Hepatocyte (in vitro differentiated cells): ENCODE measurements at regions not wholly inside any gene's neighbourhood (a gene's known extent, or its start where the extent isn't known, plus 50 kb on each side); places are given as distances from the start of the nearest gene placed in this dataset.

Experiments used
- EZH2 ChIP-seq: fragments of 200-600 bp; sonication (generic); IDR thresholded peaks from 2 replicates; pipeline ENCODE4 v1.6.1; 2016; ENCODE audit warnings: antibody characterized with exemption, mild to moderate bottlenecking, borderline replicate concordance
- EZH2phosphoT487 ChIP-seq: fragments of 200-600 bp; sonication (generic); IDR thresholded peaks from one replicate; pipeline ENCODE4 v1.6.1; 2018; ENCODE audit warnings: antibody characterized with exemption, mild to moderate bottlenecking, low read depth, moderate library complexity; ENCODE audit not compliant: unreplicated experiment, severe bottlenecking
- TF ChIP-seq, protein P1 (sequence below): fragments of 200-600 bp; sonication (generic); IDR thresholded peaks from 2 replicates; pipeline ENCODE4 v1.5.1; 2016; ENCODE audit warnings: antibody characterized with exemption, mild to moderate bottlenecking; ENCODE audit not compliant: poor library complexity

DNA sequence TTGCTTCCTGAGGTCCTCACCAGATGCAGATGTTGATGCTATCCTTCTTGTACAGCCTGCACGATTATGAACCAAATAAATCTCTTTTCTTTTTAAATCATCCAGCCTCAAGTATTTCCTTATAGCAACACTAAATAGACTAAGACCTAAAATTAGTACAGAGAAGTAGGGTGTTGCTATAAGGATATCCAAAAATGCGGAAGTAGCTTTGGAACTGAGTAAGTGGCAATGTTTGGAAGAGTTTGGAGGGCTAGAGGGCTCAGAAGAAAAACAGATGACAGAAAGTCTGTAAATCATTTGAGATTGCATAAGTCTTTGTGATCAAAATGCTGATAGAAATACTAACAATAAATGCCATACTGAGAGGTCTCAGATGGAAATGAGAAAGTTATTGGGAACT is 894.9 kb downstream of the DIPK2A start:
- TF ChIP-seq, protein P1, sequence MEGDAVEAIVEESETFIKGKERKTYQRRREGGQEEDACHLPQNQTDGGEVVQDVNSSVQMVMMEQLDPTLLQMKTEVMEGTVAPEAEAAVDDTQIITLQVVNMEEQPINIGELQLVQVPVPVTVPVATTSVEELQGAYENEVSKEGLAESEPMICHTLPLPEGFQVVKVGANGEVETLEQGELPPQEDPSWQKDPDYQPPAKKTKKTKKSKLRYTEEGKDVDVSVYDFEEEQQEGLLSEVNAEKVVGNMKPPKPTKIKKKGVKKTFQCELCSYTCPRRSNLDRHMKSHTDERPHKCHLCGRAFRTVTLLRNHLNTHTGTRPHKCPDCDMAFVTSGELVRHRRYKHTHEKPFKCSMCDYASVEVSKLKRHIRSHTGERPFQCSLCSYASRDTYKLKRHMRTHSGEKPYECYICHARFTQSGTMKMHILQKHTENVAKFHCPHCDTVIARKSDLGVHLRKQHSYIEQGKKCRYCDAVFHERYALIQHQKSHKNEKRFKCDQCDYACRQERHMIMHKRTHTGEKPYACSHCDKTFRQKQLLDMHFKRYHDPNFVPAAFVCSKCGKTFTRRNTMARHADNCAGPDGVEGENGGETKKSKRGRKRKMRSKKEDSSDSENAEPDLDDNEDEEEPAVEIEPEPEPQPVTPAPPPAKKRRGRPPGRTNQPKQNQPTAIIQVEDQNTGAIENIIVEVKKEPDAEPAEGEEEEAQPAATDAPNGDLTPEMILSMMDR: no peak
- no peak for TF ChIP-seq EZH2
- no peak for TF ChIP-seq EZH2phosphoT487
